GF-D8 (cell line): ENCODE measurements at regions not wholly inside any gene's neighbourhood (a gene's known extent, or its start where the extent isn't known, plus 50 kb on each side); places are given as distances from the start of the nearest gene placed in this dataset.
A peak's percentile ranks its signal among the peaks of the same experiment; 100 is the strongest.

Source experiments
- DNase-seq: peaks from one replicate; lab custom pipeline; 2025; lab: John Stamatoyannopoulos, UW

- DNase-seq: peak; percentile 35
Observed at GRCh38 chr11:119474682-119475596, 52.0 kb upstream of the THY1 start.

DNA sequence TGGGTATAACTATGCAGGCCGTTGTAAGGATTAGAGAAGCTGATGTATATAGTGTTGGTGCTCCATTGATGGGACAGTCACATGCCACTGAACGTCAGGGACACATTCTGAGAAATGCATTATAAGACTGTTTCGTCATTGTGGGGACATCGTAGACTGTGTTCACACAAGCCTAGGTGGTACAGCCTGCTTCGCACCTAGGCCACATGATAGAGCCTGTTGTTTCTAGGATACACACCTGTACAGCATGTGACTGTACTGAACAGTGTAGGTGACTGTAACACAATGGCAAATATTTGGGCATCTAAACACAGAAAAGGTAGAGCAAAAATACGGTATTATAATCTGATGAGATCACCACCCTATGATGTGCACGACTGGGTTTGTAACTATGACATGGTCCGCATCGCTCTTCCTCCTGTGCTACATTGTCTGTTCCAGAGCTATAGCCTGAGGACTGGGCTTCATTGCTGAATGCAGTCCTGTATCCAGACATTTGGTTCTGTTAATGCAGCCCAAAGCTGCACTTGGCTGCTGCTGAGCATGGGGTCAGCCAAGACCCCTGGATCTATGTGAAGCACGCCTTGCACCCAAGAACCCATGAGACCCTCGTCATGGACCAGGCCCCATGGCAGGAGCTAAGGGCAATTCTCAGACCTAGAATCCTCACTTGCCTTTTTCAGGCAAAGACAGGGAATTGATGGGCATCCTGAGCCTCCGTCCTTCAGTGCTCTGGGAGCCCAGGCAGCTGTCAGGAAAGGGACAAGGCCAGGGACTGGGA is 51.1 kb upstream of the THY1 start:
- DNase-seq: no peak

DNA sequence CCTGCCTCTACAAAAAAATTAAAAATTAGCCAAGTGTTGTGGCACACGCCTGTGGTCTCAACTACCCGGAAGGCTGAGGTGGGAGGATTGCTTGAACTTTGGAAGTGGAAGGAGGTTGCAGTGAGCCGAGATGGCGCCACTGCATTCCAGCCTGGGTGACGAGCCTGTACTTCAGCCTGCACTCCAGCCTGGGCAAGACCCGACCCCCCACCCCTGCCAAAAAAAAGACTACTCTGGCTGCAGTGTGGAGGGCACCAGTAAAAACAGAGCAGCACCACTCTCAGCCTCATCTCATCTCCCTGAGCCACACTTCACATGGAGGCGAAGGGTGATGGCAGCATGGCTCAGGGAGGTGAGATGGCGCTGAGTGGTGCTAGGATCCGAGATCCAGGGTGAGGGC is 50.3 kb upstream of the THY1 start:
- no peak for DNase-seq

DNA sequence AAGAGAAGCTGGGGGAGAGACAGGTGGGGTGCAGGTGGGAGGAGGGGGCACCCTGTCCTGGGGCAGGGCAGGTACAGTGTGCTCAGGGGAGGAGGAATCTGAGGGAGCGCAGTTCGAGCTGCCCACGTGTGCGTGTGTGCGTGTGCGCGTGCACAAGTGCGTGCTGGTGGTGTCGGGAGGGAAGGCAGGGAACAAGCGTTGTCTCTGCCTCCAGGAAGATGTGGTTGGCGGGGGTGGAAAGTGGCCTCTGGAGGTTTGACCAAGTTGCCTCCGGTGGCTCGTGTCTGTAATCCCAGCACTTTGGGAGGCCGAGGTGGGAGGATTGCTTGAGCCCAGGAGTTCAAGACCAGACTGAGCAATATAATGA is 49.9 kb upstream of the THY1 start:
- no peak for DNase-seq
